Activated CD4-positive, alpha-beta T cell treated with anti-CD3 and anti-CD28 coated beads, Interleukin-2, amount 10 ng/mL, durations not matched to agents 7 days and 5 days (primary cell): ENCODE measurements at regions not wholly inside any gene's neighbourhood (a gene's known extent, or its start where the extent isn't known, plus 50 kb on each side); places are given as distances from the start of the nearest gene placed in this dataset.

Source experiments
- CTCF ChIA-PET: fragments of 350-600 bp; sonication (Branson Sonifier 250); formaldehyde crosslinking; loops from one replicate; lab custom pipeline; 2021; ENCODE audit warnings: antibody characterized with exemption; lab: Charles Lee
- POLR2A ChIA-PET: fragments of 350-600 bp; sonication (Branson Sonifier 250); formaldehyde crosslinking; loops from one replicate; lab custom pipeline; 2021; ENCODE audit warnings: antibody characterized with exemption; lab: Charles Lee
- DNase-seq: peaks from one replicate; pipeline ENCODE4 v3.0.0-alpha.2; 2020
- H3K27ac Mint-ChIP-seq: one replicate; pipeline ENCODE4 v1.8.0; 2021; ENCODE audit warnings: mild to moderate bottlenecking, moderate library complexity, mixed read lengths
- H3K27me3 Mint-ChIP-seq: one replicate; pipeline ENCODE4 v1.8.0; 2021; ENCODE audit warnings: mixed read lengths
- H3K36me3 Mint-ChIP-seq: one replicate; pipeline ENCODE4 v1.8.0; 2021; ENCODE audit warnings: low read depth, mixed read lengths
- H3K4me1 Mint-ChIP-seq: one replicate; pipeline ENCODE4 v1.8.0; 2021; ENCODE audit warnings: mixed read lengths
- H3K4me3 Mint-ChIP-seq: one replicate; pipeline ENCODE4 v1.8.0; 2021; ENCODE audit warnings: mild to moderate bottlenecking, moderate library complexity, mixed read lengths
- H3K9me3 Mint-ChIP-seq: one replicate; pipeline ENCODE4 v1.8.0; 2021; ENCODE audit warnings: mixed read lengths

DNA sequence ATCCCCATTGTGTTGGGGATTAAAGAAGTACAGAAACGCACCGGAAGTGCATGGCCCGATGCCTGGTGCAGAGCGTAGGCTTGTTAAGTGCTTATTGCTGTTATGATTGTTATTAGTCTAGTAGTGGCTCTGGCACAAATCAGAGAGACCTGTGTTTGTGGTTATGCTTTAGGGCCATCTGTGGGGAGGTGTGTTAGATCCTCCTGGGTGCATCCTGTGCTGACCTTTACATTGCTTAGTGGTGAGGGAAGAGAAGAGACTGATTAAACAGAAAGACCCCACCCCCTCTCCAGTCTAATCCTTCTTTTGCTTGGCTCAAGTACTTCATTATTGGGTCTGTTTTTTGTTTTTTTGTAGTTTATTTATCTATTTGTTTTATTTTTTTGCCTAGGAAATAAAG, 112.7 kb upstream of the SPRY4 start:
- CTCF ChIA-PET = interaction anchor here (1.1 to 1.4 kb wide), 2 partner anchors 21 to 462 kb away, joined by 3 read pairs; no protein-coding TSS in a partner anchor
- no peaks in the 10 kb centered on the region for H3K36me3 Mint-ChIP-seq
- peaks cover 33% of the 10 kb centered on the region for H3K4me1 Mint-ChIP-seq
- DNase-seq = no peak
- POLR2A ChIA-PET = no interaction called here
- H3K4me3 Mint-ChIP-seq = no peak overlapping the region
- no peaks in the 10 kb centered on the region for H3K9me3 Mint-ChIP-seq
- H3K27me3 Mint-ChIP-seq = peaks cover 3% of the 10 kb centered on the region
- H3K27ac Mint-ChIP-seq = no peak overlapping the region

DNA sequence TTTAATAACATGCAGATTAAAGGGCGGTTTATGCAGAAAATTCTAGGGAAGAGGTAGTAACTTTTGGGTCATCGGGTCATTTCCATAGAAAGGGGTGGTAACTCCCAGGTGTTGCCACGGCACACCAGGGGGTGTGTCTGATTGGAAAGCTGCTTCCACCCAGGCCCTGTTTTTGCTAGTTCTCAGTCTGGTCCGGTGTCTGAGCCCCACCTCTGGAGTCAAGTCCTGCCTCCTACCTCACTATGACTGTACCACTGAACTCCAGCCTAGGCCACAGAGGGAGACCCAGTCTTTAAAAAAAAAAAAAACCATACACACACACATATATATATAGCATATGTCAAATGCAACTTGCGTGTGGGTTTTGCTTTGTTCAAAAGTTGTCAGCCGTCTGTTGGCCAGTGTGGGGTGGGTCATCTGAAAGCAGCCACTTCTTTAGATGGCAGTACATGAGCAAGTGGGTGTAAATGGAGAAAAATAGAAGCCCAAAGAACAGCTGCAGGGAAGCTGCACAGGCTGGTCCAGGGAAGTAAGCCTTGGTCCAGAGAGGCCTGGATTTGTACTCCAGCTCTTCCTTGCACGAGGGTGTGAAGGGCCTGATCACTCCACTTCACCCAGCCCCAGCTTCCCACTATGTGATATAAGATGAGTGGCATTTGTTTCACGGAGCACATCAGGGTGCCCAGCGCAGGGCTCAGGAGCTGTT, 110.7 kb upstream of the SPRY4 start:
- Mint-ChIP-seq H3K27ac (no peak overlapping the region), H3K4me1 (peaks cover 40% of the 10 kb centered on the region), H3K27me3 (no peaks in the 10 kb centered on the region), H3K9me3 (no peaks in the 10 kb centered on the region), H3K36me3 (peaks cover 3% of the 10 kb centered on the region), H3K4me3 (no peak overlapping the region)
- no peak for DNase-seq
- POLR2A ChIA-PET = no interaction called here
- CTCF ChIA-PET = interaction anchor here (0.8 to 1.2 kb wide), 3 partner anchors 14 to 27 kb away, joined by 3 read pairs; no protein-coding TSS in a partner anchor

DNA sequence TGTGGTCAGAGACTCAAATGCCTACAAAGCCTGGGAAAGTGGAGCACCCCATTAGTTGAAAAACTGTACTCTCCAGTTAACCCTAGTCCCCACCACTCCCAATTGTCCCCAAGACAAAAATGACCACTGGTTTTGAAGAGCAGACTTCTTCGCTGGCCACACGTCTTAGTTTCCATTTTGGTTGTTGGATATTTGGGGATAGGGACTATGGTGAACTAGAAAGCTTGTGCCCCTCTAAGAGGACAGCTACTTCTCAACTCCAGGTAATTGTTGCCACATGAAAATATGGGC, 109.4 kb upstream of the SPRY4 start:
- H3K27me3 Mint-ChIP-seq = no peaks in the 10 kb centered on the region
- H3K4me1 Mint-ChIP-seq = peaks cover 43% of the 10 kb centered on the region
- H3K36me3 Mint-ChIP-seq = peaks cover 3% of the 10 kb centered on the region
- no peak overlapping the region for H3K27ac Mint-ChIP-seq
- no peaks in the 10 kb centered on the region for H3K9me3 Mint-ChIP-seq
- ChIA-PET CTCF (no interaction called here), POLR2A (no interaction called here)
- no peak overlapping the region for H3K4me3 Mint-ChIP-seq
- DNase-seq = no peak

DNA sequence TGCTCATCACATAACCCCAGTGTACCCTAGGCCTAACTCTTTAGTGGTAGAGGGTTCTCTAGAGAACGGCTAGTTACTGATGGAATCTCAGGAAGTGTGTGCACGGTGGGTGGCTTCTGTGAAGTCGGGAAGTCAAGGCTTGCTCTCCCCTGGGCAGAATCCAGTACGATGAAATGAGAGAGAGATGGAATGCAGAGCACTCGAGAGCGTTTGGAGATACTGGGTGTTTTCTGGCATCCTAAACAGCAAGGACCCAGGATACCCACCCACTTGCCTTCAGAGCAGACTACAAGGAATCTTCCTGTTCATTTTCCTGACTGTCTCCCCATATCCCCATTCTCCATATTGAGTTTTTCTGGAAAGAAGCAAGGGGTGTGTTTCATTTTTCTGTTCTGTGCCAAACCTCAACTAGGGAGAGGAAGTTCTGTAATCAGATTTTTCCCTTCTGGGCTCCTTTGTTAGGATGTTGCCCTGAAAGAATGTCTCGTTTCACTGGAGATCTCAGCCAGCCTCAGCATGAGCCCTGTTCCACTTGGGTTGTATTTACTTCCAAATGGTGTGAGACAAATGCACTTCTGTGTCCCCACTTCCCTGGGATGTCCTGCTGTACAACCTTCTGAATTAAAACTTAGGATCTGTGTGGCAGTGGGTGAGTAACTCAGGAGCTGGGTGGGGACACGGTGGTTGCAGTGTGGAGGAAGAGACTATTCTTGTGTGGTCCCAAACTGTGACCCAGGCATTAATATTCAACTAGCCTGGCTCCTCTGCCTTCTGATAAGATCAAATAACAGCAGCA, 108.9 kb upstream of the SPRY4 start:
- DNase-seq = no peak
- ChIA-PET POLR2A (interaction anchor here (0.6 kb wide), 1 partner anchor 788 kb away, joined by 3 read pairs; no protein-coding TSS in a partner anchor), CTCF (interaction anchor here (0.9 to 1.3 kb wide), 3 partner anchors 11 to 170 kb away, joined by 3 to 4 read pairs (median 3); no protein-coding TSS in a partner anchor)
- Mint-ChIP-seq H3K4me3 (no peak overlapping the region), H3K27me3 (no peaks in the 10 kb centered on the region), H3K4me1 (peaks cover 40% of the 10 kb centered on the region), H3K27ac (no peak overlapping the region), H3K36me3 (peaks cover 3% of the 10 kb centered on the region), H3K9me3 (no peaks in the 10 kb centered on the region)

DNA sequence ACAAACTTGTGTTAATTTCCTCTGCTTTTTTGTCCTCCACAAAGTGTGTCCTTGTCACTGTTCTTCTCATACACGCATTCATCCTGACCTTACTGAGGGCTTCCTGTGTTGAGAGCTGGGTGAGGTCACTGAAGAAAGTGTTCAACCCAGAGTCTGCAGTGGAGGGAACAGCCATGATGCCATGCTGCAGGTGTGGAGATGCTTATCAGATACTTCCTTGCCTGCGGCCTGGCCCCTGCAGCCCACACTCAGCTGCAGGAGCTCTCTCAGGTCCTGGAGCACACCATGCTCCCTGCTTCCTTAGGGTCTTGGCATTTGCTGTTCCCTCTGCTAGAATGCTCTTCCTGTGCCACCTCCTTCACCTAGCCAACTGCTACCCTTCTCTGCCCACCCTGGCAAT, 108.1 kb upstream of the SPRY4 start:
- H3K9me3 Mint-ChIP-seq = no peaks in the 10 kb centered on the region
- DNase-seq = peak; percentile 77
- POLR2A ChIA-PET = interaction anchor here (0.6 kb wide), 2 partner anchors 9 to 787 kb away, joined by 3 read pairs; no protein-coding TSS in a partner anchor
- peaks cover 3% of the 10 kb centered on the region for H3K36me3 Mint-ChIP-seq
- H3K4me3 Mint-ChIP-seq = peak overlapping the region; percentile 32
- no peaks in the 10 kb centered on the region for H3K27me3 Mint-ChIP-seq
- peaks cover 36% of the 10 kb centered on the region for H3K4me1 Mint-ChIP-seq
- H3K27ac Mint-ChIP-seq = peak overlapping the region; percentile 91
- CTCF ChIA-PET = interaction anchor here (0.8 to 1.3 kb wide), 5 partner anchors 10 to 222 kb away, joined by 3 to 4 read pairs (median 3); no protein-coding TSS in a partner anchor

DNA sequence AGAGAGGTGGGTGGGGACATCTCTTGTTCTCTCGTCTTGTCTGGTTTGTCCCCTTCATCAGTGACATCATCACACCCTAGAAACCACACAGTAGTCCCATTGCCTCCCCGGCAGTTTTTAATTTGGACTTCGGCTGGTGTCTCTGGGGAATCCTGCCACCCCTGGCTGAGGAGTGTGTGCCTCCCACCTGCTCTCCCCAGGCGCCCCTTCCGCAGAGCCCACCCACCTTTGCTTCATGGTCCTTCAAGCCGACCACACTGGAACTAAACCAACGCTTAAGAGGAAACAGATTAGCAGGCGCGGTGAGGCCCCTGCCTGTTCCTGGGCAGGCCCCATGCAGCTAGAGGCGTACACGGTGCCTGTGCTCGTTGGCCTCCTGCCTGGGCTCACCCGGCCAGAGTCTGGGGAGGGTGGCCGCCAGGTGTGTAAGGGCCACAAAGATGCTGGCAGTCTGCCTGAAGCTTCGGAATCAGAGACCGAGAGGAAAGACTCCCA, 107.6 kb upstream of the SPRY4 start:
- Mint-ChIP-seq H3K27me3 (no peaks in the 10 kb centered on the region), H3K27ac (peak overlapping the region; percentile 91), H3K4me3 (peak overlapping the region; percentile 32), H3K9me3 (no peaks in the 10 kb centered on the region), H3K36me3 (peaks cover 3% of the 10 kb centered on the region), H3K4me1 (peaks cover 38% of the 10 kb centered on the region)
- ChIA-PET POLR2A (interaction anchor here (0.6 kb wide), 1 partner anchor 9 kb away, joined by 3 read pairs; no protein-coding TSS in a partner anchor), CTCF (interaction anchor here (0.8 to 1.3 kb wide), 5 partner anchors 10 to 221 kb away, joined by 3 to 4 read pairs (median 3); no protein-coding TSS in a partner anchor)
- DNase-seq = peak; percentile 37

DNA sequence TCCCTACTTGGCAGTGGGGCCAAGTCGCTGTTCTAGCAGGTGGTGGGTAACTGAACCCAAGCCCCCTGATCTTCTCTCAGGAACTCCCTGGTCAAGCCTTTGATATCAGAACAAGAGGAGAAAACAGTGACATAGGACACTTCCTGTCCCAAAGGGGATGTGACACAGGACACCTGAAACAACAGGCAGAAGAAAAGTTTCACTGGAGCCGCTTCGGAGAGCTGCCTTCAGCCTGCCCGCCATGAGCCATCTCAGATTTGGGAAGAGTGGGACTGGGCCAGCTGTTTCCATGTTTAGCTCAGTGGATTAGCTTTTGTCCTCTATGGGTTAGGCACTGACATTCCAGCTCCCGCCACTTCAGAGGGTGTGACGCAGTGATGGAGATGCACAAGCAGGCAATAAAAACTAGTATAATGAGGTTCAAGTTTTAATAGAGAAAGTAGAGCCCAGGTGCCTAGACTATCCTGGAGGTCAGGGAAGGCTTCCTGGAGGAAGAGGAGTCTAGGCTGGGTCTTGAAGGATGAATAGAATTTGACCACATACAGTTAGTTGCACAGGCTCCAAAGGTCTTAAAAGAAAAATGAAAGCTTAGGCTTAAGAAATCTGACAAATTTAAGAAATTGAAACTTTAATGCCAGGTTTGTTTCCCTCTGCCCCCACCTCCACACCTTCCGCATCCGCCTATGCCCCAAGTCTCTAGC, 104.1 kb upstream of the SPRY4 start:
- Mint-ChIP-seq H3K9me3 (peaks cover 13% of the 10 kb centered on the region), H3K4me3 (no peak overlapping the region), H3K36me3 (peaks cover 9% of the 10 kb centered on the region), H3K4me1 (peaks cover 58% of the 10 kb centered on the region), H3K27ac (no peak overlapping the region), H3K27me3 (no peaks in the 10 kb centered on the region)
- CTCF ChIA-PET = interaction anchor here (1.3 to 1.4 kb wide), 2 partner anchors 24 to 82 kb away, joined by 3 to 4 read pairs; no protein-coding TSS in a partner anchor
- no peak for DNase-seq
- POLR2A ChIA-PET = no interaction called here

DNA sequence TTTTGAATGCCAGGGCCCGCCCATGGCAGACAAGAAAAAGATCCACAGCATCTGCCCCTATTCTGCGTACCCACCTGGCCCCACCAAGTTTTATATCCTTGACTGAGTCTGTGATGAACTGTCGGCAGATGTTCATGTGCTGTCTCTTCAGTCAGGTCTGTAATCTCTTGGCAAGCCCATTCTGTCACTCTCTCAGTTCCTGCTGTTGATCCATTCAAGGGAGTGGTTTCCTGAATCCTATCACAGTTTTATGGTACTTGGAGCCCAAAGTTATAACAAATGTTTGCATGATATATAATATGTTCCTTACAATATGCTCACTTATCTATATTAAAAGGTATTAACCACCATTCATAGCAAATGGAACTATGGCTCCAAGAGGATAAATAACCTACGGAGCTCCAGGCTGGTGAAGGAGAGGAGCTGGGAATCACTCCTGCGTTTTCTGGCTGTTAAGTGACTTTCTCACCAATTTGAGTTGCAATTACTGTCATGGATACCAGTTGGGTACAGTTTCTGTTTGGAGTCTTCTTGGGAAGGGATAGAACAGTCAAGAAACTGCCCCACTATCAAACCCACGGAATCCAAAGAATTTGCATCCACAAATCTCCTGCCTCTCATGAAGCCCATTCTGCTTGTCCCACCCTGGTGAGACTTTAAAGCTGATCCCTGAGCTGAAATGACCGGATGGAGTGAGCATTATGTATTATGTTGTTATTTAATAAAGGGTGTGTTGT, 103.4 kb upstream of the SPRY4 start:
- H3K27me3 Mint-ChIP-seq = no peaks in the 10 kb centered on the region
- H3K9me3 Mint-ChIP-seq = peaks cover 13% of the 10 kb centered on the region
- no peak overlapping the region for H3K4me3 Mint-ChIP-seq
- peaks cover 9% of the 10 kb centered on the region for H3K36me3 Mint-ChIP-seq
- H3K27ac Mint-ChIP-seq = no peak overlapping the region
- ChIA-PET CTCF (no interaction called here), POLR2A (no interaction called here)
- H3K4me1 Mint-ChIP-seq = peaks cover 51% of the 10 kb centered on the region
- no peak for DNase-seq

DNA sequence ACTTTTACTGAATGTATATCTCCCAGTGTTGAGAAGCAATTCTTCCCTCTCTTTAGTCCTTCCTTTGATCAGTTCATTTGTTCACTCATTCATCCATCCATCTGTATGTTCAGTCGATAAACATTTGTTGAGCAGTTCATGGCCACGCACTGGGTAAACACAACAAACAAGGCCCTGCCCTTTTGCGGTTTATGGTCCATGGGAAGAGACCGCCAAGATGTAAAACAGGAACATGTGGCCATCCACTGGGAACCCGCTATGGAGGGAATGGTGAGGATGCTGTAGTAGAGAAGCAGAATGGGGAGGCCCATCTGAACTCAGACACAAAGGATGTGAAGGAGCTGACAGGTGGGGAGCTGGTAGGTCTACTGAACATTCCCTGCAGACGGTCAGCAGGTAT, 102.7 kb upstream of the SPRY4 start:
- Mint-ChIP-seq H3K4me3 (no peak overlapping the region), H3K27me3 (no peaks in the 10 kb centered on the region), H3K36me3 (peaks cover 9% of the 10 kb centered on the region), H3K27ac (peak overlapping the region; percentile 16), H3K4me1 (peaks cover 49% of the 10 kb centered on the region), H3K9me3 (peaks cover 13% of the 10 kb centered on the region)
- no peak for DNase-seq
- ChIA-PET CTCF (interaction anchor here (1.3 to 1.7 kb wide), 2 partner anchors 12 to 21 kb away, joined by 4 to 6 read pairs; no protein-coding TSS in a partner anchor), POLR2A (no interaction called here)

DNA sequence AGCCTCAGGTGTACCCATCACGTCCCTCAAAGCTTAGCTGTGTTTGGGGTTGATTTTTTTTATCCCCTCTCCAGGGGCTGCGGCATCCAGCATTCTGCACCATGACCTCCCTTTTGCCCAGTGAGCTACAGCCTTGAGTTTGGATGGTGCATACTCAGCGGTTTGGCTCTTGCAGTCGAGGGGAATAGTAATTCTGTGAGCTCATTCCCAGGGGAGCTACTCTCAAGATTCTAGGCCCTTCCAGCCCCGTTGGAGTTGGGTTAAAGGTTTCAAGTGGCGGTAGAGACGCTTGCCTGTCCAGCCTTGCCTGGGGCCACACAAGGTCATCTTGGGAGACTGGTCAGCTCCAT, 102.2 kb upstream of the SPRY4 start:
- peaks cover 13% of the 10 kb centered on the region for H3K9me3 Mint-ChIP-seq
- peaks cover 6% of the 10 kb centered on the region for H3K36me3 Mint-ChIP-seq
- H3K4me1 Mint-ChIP-seq = peaks cover 47% of the 10 kb centered on the region
- H3K27me3 Mint-ChIP-seq = no peaks in the 10 kb centered on the region
- no peak for DNase-seq
- ChIA-PET CTCF (interaction anchor here (0.8 to 1.7 kb wide), 3 partner anchors 12 to 159 kb away, joined by 4 to 6 read pairs (median 4); no protein-coding TSS in a partner anchor), POLR2A (no interaction called here)
- H3K4me3 Mint-ChIP-seq = no peak overlapping the region
- peak overlapping the region; percentile 47 for H3K27ac Mint-ChIP-seq

DNA sequence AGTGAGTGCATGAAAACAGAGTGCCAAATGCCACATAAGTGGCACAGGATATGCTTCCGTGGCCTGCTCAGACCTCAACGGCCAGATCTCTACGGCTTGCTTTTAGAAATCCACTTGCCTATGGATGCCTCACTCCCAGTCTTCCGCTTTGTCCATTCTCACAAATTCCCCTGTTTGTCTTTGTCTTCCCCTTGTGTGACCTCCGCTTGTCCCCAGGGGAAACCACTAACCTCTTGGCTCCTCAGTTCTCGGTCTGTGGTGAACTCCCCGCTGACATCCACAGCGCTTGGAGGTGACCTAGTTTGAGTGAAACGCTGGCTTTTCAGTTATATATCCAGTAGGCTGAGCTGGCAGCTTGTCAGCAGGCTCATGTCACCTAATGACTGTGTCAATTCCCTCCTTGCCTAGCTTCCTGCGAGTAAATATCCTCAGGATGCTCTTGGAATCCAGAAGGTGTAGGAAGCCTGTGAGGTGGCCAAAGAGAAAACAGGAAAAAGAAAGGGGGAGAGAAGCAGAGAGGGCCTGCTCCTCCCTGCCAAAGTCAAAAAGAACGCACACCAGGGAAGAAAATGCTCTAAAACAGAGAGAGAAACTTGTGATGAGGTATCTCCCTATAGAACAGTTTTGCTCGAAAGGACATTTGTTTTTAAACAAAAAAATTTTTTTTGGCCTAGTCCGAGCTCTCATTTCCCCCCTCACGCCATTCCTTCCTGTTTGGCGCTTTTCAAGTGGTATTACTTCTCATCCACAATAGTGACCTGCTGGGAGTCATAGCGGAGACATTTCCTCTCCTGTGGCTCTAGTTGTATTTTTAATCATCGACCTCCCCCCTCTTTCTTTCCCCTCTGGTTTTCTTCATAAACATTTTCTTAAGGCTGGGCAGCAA, 101.6 kb upstream of the SPRY4 start:
- peaks cover 6% of the 10 kb centered on the region for H3K36me3 Mint-ChIP-seq
- peaks cover 13% of the 10 kb centered on the region for H3K9me3 Mint-ChIP-seq
- peak overlapping the region; percentile 76 for H3K27ac Mint-ChIP-seq
- ChIA-PET CTCF (interaction anchor here (0.8 to 1.7 kb wide), 3 partner anchors 11 to 159 kb away, joined by 4 to 6 read pairs (median 4); no protein-coding TSS in a partner anchor), POLR2A (no interaction called here)
- no peaks in the 10 kb centered on the region for H3K27me3 Mint-ChIP-seq
- peak; percentile 45 for DNase-seq
- H3K4me3 Mint-ChIP-seq = no peak overlapping the region
- H3K4me1 Mint-ChIP-seq = peaks cover 45% of the 10 kb centered on the region
